Osteoblast (primary cell): ENCODE measurements at regions not wholly inside any gene's neighbourhood (a gene's known extent, or its start where the extent isn't known, plus 50 kb on each side); places are given as distances from the start of the nearest gene placed in this dataset.
"Not testable (repeated sequence)": the region's sequence is repeated elsewhere in the genome, so short reads cannot be mapped to it uniquely, and the experiment has no call there.

Source experiments
- DNase-seq: peaks from one replicate; pipeline ENCODE4 v3.0.0; 2011; ENCODE audit warnings: low spot score, mixed read lengths; ENCODE audit not compliant: insufficient read length; ENCODE audit errors: missing footprints
- H2AFZ ChIP-seq: 2 replicates; pipeline ENCODE4 v1.6.0; 2011; ENCODE audit warnings: mild to moderate bottlenecking, low read length
- H3K27ac ChIP-seq: 2 replicates; pipeline ENCODE4 v1.5.1; 2011; ENCODE audit warnings: mild to moderate bottlenecking, low read depth, low read length, moderate library complexity
- H3K27me3 ChIP-seq: 2 replicates; pipeline ENCODE4 v1.6.0; 2012; ENCODE audit warnings: mild to moderate bottlenecking, control low read depth, inconsistent platforms, low read length, moderate library complexity; ENCODE audit not compliant: insufficient read depth
- H3K36me3 ChIP-seq: 2 replicates; pipeline ENCODE4 v1.5.1; 2011; ENCODE audit warnings: mild to moderate bottlenecking, low read length, control low read depth, moderate library complexity; ENCODE audit not compliant: insufficient read depth
- H3K4me1 ChIP-seq: 2 replicates; pipeline ENCODE4 v1.5.1; 2011; ENCODE audit warnings: mild to moderate bottlenecking, low read length, control low read depth, moderate library complexity; ENCODE audit not compliant: insufficient read depth
- H3K4me2 ChIP-seq: 2 replicates; pipeline ENCODE4 v1.6.0; 2011; ENCODE audit warnings: mild to moderate bottlenecking, low read length; ENCODE audit not compliant: insufficient read depth
- H3K4me3 ChIP-seq: fragments of 200-600 bp; sonication (generic); 3 replicates; pipeline ENCODE4 v1.5.1; 2012; ENCODE audit warnings: mild to moderate bottlenecking, low read length, inconsistent platforms; ENCODE audit not compliant: insufficient read depth
- H3K79me2 ChIP-seq: 2 replicates; pipeline ENCODE4 v1.6.0; 2012; ENCODE audit warnings: mild to moderate bottlenecking, low read length, control low read depth, inconsistent platforms; ENCODE audit not compliant: insufficient read depth
- H3K9me3 ChIP-seq: 2 replicates; pipeline ENCODE4 v1.5.1; 2011; ENCODE audit warnings: low read depth, low read length, control low read depth
- H4K20me1 ChIP-seq: 2 replicates; pipeline ENCODE4 v1.6.0; 2012; ENCODE audit warnings: mild to moderate bottlenecking, low read length, control low read depth; ENCODE audit not compliant: insufficient read depth
- CTCF ChIP-seq: IDR thresholded peaks from 2 replicates; pipeline ENCODE4 v1.5.1; 2011; ENCODE audit warnings: mild to moderate bottlenecking, low read depth, low read length, moderate library complexity; ENCODE audit errors: extremely low read depth

- no peaks in the 10 kb centered on the region for H3K36me3 ChIP-seq
- no peaks in the 10 kb centered on the region for H3K9me3 ChIP-seq
- H4K20me1 ChIP-seq: no peaks in the 10 kb centered on the region
- H3K4me2 ChIP-seq: no peak overlapping the region
- no peak overlapping the region for H3K27ac ChIP-seq
- no peak for TF ChIP-seq CTCF
- H3K4me1 ChIP-seq: no peaks in the 10 kb centered on the region
- no peaks in the 10 kb centered on the region for H3K27me3 ChIP-seq
- no peak overlapping the region for H2AFZ ChIP-seq
- H3K4me3 ChIP-seq: no peak overlapping the region
- no peaks in the 10 kb centered on the region for H3K79me2 ChIP-seq
- DNase-seq: no peak
Measured at GRCh38 chr2:57050007-57050406, 866.2 kb downstream of the CCDC85A start.

GRCh38 chr2:57066301-57066700, 882.5 kb downstream of the CCDC85A start:
- not testable (repeated sequence) for DNase-seq, H3K27me3 ChIP-seq, H3K36me3 ChIP-seq

GRCh38 chr2:57075226-57075625, 891.4 kb downstream of the CCDC85A start:
- no peak overlapping the region for H2AFZ ChIP-seq
- H3K9me3 ChIP-seq: no peaks in the 10 kb centered on the region
- H3K79me2 ChIP-seq: no peaks in the 10 kb centered on the region
- H3K27ac ChIP-seq: no peak overlapping the region
- DNase-seq: no peak
- no peak for TF ChIP-seq CTCF
- no peaks in the 10 kb centered on the region for H3K4me1 ChIP-seq
- H3K4me3 ChIP-seq: no peak overlapping the region
- H4K20me1 ChIP-seq: no peaks in the 10 kb centered on the region
- no peak overlapping the region for H3K4me2 ChIP-seq
- no peaks in the 10 kb centered on the region for H3K36me3 ChIP-seq
- no peaks in the 10 kb centered on the region for H3K27me3 ChIP-seq

More at GRCh38 chr2:57066301-57066700, 882.5 kb downstream of the CCDC85A start:
- H3K4me3 ChIP-seq, H4K20me1 ChIP-seq, H2AFZ ChIP-seq, H3K4me1 ChIP-seq, H3K27ac ChIP-seq, H3K9me3 ChIP-seq, H3K79me2 ChIP-seq, H3K4me2 ChIP-seq: not testable (repeated sequence)

- no peak overlapping the region for H3K27ac ChIP-seq
- H4K20me1 ChIP-seq: no peaks in the 10 kb centered on the region
- no peak overlapping the region for H2AFZ ChIP-seq
- no peaks in the 10 kb centered on the region for H3K27me3 ChIP-seq
- no peak for DNase-seq
- no peak for TF ChIP-seq CTCF
- H3K4me3 ChIP-seq: no peak overlapping the region
- no peaks in the 10 kb centered on the region for H3K4me1 ChIP-seq
- H3K9me3 ChIP-seq: no peaks in the 10 kb centered on the region
- H3K36me3 ChIP-seq: no peaks in the 10 kb centered on the region
- no peak overlapping the region for H3K4me2 ChIP-seq
- no peaks in the 10 kb centered on the region for H3K79me2 ChIP-seq
Measured at GRCh38 chr2:57080035-57080434, 896.2 kb downstream of the CCDC85A start.
